Endothelial cell of umbilical vein (primary cell): ENCODE measurements at regions not wholly inside any gene's neighbourhood (a gene's known extent, or its start where the extent isn't known, plus 50 kb on each side); places are given as distances from the start of the nearest gene placed in this dataset.

Experiments used
- EZH2 ChIP-seq: IDR thresholded peaks from 2 replicates; pipeline ENCODE4 v1.6.1; 2012; ENCODE audit warnings: borderline replicate concordance, low read depth, mild to moderate bottlenecking, moderate library complexity, low read length, inconsistent platforms; ENCODE audit not compliant: severe bottlenecking
- JUN ChIP-seq: IDR thresholded peaks from 2 replicates; pipeline ENCODE4 v1.6.1; 2011; ENCODE audit warnings: borderline replicate concordance, low read depth; ENCODE audit not compliant: insufficient read length, insufficient read depth
- POLR2A ChIP-seq: IDR thresholded peaks from 2 replicates; pipeline ENCODE4 v1.6.1; 2012; ENCODE audit warnings: low read depth, mild to moderate bottlenecking, control low read depth, low read length
- POLR2AphosphoS5 ChIP-seq: IDR thresholded peaks from 2 replicates; pipeline ENCODE4 v1.6.1; 2012; ENCODE audit warnings: low read depth, mild to moderate bottlenecking, control low read depth, low read length, moderate library complexity; ENCODE audit not compliant: insufficient read depth
- TF ChIP-seq, protein P1 (sequence below), 2 donors: IDR thresholded peaks; 1 replicate in 1 of 2; 2 replicates in 1 of 2; pipeline ENCODE4 v1.5.1; 2011; ENCODE audit warnings: low read length in 2 of 2, mild to moderate bottlenecking in 2 of 2, moderate library complexity in 2 of 2, control low read depth in 1 of 2, inconsistent platforms in 1 of 2, low read depth in 1 of 2; ENCODE audit not compliant: insufficient read depth in 1 of 2; ENCODE audit errors: extremely low read depth in 1 of 2

DNA sequence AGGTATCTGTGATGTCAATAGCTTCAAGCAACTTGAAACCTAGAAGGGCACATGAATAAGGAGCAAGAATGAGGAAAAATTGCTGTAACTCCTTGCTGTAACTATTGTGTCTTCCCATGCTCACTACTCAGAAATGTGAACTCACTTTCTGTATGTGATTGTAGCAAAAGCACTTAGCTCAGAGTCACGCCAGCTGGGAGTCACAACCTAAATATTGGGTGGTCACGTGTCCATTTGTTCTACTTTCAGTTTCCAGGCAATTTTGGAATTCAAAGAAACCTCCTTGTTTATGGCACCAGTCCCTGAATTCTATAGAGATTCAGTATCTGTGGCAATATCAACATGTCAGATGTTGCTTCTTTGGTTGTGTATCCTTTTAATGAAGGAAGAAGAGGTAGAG is 241.6 kb upstream of the AZI2 start:
- TF ChIP-seq, protein P1, sequence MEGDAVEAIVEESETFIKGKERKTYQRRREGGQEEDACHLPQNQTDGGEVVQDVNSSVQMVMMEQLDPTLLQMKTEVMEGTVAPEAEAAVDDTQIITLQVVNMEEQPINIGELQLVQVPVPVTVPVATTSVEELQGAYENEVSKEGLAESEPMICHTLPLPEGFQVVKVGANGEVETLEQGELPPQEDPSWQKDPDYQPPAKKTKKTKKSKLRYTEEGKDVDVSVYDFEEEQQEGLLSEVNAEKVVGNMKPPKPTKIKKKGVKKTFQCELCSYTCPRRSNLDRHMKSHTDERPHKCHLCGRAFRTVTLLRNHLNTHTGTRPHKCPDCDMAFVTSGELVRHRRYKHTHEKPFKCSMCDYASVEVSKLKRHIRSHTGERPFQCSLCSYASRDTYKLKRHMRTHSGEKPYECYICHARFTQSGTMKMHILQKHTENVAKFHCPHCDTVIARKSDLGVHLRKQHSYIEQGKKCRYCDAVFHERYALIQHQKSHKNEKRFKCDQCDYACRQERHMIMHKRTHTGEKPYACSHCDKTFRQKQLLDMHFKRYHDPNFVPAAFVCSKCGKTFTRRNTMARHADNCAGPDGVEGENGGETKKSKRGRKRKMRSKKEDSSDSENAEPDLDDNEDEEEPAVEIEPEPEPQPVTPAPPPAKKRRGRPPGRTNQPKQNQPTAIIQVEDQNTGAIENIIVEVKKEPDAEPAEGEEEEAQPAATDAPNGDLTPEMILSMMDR (IDR thresholded peaks at IDR 0.05; ENCODE audit: extremely low read depth in 1 of 2, insufficient read depth in 1 of 2, low read depth in 1 of 2, low read length in 2 of 2) = no peak
- TF ChIP-seq POLR2A = no peak
- no peak for TF ChIP-seq JUN
- no peak for TF ChIP-seq EZH2
- no peak for TF ChIP-seq POLR2AphosphoS5
